ENCODE measurements at regions not wholly inside any gene's neighbourhood (a gene's known extent, or its start where the extent isn't known, plus 50 kb on each side); places are given as distances from the start of the nearest gene placed in this dataset.

DNA sequence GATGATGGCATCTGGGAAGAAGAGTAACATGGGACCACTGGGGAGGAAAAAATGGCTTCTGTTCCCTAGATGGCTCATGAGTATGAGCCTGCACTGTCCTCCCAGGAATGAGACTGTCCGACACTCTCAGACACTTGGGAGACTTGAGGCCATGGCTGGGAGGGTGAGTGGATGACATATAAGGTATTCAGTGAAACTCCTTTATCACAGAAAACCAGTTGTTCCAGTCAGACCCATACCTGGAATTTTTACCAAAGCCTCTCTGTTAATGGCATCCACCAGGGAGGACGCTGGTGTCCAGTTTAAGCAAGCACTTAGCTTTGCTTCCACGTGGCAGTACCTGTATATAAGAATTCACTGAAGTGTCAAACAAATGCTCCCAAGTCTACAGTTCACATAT, 116.7 kb upstream of the C10orf90 start:
- no peak for DNase-seq

DNA sequence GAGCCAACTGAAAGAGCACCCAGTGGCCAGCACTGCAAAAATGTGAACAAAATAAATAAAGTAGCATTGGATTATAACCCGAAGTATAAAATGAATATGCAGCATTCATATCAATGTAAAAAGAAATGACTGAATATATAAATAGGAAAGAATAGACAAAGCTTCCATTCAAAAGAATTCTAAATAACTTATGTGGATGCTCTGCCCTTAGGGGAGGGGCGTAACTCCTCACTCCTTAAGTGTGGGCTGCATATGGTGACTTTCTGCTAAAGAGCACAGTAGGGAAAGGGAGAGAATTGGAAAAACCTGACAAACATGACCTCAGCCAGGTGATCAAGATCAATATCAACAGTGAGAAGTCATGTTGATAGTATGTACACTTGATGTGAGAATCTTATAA, 109.9 kb upstream of the DOCK1 start:
- no peak for DNase-seq

- no peak for DNase-seq
Observed at GRCh38 chr10:126798649-126799048, 106.6 kb upstream of the DOCK1 start.

DNA sequence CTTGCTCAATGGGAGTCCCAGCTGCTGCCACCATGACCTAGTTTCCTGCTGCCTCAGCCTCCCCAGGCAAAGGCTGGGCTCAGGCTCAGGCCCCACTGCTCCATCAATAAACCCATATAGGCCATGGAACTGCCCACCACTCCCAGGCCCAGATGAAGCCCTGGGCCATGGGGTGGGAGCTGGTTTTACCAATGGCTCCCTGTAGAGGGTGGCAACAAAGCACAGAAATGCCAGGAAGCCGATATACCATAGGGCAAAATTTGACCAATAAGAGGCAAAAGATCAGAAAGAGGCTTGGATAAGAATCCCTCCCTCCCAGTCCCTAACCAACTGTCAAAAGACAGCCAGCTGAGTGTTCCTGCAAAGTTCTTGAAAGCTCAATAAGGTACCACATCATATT, 101.8 kb upstream of the DOCK1 start:
- no peak for DNase-seq

- no peak for DNase-seq
Observed at GRCh38 chr10:126804396-126804795, 100.8 kb upstream of the DOCK1 start.

- DNase-seq: no peak
Observed at GRCh38 chr10:126806498-126806897, 98.7 kb upstream of the DOCK1 start.

GRCh38 chr10:126806991-126807702, 98.1 kb upstream of the DOCK1 start:
- DNase-seq: no peak

DNA sequence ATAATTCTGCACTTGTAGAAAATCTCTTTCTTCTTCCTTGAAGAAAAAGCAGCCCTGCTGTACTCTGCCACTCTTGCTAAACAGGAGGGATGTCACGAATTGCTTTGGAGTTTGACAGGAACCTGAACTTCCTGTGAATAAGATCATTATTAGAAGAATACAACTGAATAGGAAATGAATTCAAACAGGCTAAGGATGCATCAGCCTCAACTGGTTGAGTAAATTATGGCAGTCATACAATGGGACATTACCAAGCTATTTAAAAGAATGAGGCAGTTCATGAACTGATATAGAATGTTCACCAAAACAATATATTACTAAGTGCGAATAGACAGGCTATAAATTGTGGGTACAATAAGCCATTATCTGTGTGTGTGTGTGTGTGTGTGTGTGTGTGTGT, 97.1 kb upstream of the DOCK1 start:
- DNase-seq: no peak

DNA sequence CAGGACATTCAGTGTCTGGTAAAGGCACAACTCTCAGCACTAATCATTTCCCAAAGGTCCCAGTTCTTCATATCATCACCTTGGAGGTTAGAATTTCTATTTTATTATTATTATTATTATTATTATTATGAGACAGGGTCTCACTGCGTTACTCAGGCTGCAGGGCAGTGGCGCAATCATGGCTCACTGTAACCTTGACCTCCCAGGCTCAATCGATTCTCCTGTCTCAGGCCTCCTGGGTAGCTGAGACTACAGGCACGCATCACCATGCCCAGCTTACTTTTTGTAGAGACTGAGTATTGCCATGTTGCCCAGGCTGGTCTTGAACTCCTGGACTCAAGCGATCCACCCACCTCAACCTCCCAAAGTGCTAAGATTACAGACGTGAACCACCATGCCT, 91.8 kb upstream of the DOCK1 start:
- no peak for DNase-seq

DNA sequence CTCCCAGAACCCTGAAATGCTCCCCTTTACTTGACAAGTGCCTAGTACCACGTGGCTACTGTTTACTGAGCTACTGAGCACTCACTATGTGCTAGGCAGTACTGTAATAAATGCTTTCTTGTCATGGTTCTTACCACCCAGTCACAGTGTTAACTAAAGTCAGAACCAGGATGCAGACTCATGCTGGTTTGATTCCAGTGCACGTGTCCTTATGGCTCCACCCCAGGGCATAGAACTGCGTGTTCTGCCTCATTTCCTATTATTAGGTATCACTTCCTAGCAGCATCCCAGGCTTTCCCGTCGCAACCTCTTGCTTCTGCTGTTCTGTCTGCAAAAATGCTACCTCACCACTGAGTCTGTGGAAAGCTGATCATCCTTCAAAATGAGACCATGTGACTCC, 71.7 kb upstream of the DOCK1 start:
- no peak for DNase-seq

- no peak for DNase-seq
Observed at GRCh38 chr10:126836009-126836408, 69.2 kb upstream of the DOCK1 start.

GRCh38 chr10:126838316-126838715, 66.9 kb upstream of the DOCK1 start:
- DNase-seq: peak; percentile 52

DNA sequence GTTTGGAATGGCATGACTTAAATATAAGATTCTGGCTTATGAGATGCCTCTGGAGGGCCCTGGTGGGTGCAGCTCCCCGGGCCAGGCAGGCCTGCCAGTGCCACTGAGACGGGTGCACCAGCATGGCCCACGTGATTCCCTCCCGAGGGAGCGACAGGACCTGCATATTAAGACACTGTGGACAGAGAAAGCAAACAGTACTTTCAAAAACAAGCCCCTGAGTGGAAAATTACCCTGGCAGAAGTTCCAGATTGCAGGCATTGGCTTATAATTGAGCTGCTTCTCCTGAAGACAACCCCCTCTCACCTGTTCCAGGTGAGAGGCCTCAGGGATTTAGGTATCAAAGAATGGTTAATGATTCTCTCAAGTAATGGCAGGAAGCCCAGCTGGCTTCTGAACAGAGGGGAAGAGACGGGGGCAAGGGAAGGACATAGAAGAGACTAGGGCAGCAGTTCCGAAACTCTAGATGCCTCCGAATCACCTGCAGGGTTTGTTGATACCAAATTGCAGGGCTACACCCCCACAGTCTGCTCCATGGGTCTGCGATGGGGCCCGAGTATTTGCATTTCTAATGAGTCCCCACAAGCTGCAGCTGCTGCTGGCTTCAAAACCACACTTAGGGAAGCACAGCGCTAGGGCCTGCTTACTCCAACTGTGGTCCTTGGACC, 66.0 kb upstream of the DOCK1 start:
- peak; percentile 97 for DNase-seq

- no peak for DNase-seq
Observed at GRCh38 chr10:126840576-126841135, 64.6 kb upstream of the DOCK1 start.

DNA sequence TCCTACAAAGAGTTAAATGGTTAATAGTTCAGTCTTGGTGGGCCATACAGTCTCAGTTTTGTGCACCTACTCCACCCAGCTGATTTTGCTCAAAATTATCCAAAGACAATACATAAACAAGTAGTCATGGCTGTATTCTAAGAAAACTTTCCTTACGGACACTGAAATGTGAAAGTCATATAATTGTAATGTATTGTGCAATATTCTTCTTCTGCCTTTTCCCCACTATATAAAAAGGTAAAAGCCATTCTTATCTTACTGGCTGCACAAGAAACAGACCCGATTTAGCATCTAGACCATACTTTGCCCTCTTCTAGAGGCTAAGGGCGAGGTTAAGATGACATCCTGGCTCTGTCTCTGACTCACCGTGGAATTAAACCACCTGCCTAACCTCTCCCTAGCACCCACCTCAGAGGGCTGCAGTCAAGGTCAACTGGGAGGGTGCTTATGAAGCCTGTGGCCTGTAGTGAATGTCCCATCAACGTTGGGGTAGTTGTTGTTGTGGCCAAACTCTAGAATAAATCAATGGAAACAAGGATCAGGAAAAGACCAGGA, 63.8 kb upstream of the DOCK1 start:
- DNase-seq: no peak

- no peak for DNase-seq
Observed at GRCh38 chr10:126842356-126842755, 62.9 kb upstream of the DOCK1 start.

DNA sequence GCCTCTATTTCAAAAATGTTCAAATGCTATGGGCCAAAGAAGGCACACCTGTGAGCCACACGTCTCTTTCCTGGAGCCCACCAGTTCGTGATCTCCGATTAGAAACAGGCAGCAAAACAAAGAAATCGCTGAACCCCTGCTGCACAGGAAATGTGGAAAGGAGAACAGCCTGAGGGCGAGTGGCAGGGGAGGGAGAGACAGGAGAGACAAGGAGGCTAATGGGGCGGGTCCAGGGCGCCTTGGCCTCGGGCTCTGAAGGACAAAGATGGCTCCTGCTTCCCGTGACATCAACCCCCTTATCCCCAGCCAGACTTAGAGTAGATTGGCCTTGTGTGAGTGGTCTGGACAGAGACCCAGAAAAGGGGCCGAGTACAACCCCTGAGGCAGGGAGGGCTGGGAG, 62.4 kb upstream of the DOCK1 start:
- peak; percentile 2 for DNase-seq

GRCh38 chr10:126843299-126843934, 61.8 kb upstream of the DOCK1 start:
- no peak for DNase-seq

DNA sequence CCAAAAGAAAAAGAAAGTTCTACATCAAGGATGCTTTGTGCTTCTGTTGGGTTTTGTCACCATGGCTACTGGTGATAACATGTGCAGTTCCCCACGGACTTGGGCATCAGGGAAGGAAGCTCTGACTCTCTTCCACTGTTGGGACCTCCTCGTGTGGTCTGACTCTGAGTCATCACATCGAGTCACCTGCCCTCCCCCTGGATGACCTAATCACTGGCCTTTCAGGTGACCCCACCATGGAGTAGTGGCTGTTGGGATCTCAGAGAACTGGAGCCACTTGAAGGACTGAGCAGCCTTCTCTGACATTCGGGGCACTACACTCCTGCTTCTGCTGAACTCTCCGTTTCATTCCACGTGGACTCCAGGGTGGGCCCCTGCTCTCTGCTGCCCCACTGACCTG, 60.8 kb upstream of the DOCK1 start:
- no peak for DNase-seq

- DNase-seq: no peak
Observed at GRCh38 chr10:126846469-126846868, 58.8 kb upstream of the DOCK1 start.

DNA sequence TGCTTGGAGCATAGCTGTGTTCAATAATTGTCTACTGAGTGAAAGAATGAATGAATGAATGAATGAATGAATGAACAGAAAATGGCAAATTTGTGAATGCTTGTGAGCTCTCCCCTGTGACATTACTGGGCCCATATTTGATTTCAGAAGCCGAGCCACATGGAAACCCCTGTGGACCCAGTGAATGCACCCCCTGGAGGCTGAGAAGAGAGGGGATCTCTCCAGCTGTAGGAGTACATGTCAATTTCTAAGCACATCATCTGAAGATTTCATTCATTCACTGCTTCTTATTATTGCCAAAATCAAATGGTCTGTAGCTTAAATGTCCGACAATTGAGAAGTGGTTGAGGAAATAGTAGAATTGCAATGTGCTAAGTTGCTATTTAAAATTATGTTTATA, 58.3 kb upstream of the DOCK1 start:
- no peak for DNase-seq

DNA sequence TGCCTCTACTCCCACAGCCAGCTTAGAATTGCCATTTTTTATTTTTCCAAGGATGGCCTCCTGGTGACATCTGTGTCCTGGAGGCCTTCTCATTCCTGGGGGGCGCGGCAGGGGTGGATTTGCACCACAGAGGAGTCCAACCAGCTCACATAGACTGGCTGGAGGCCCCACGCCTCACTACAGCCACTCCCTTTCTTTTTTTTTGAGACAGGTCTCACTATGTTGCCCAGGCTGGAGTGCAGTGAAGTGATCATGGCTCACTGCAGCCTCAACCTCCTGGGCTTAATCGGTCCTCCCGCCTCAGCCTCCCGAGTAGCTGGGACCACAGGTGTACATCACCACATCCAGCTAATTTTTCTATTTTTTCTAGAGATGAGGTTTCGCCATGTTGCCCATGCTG, 57.6 kb upstream of the DOCK1 start:
- DNase-seq: no peak

- DNase-seq: no peak
Observed at GRCh38 chr10:126849646-126850045, 55.6 kb upstream of the DOCK1 start.

Measured in NCI-H1436 (cell line).